ENCODE measurements at regions not wholly inside any gene's neighbourhood (a gene's known extent, or its start where the extent isn't known, plus 50 kb on each side); places are given as distances from the start of the nearest gene placed in this dataset.

- no peak for DNase-seq (ENCODE audit: low read depth)
- H3K4me3 ChIP-seq (ENCODE audit: low read depth, low read length), result no peak overlapping the region
- no peak for TF ChIP-seq CTCF (IDR thresholded peaks at IDR 0.05; ENCODE audit: insufficient read depth, low read length)
Observed at GRCh38 chr4:180655886-180656285, 1587.3 kb upstream of the TENM3 start.

GRCh38 chr4:180657881-180658280, 1585.3 kb upstream of the TENM3 start:
- DNase-seq (ENCODE audit: low read depth), result no peak
- H3K4me3 ChIP-seq (ENCODE audit: low read depth, low read length), result no peak overlapping the region
- no peak for TF ChIP-seq CTCF (IDR thresholded peaks at IDR 0.05; ENCODE audit: insufficient read depth, low read length)

- peak; percentile 88 for DNase-seq (ENCODE audit: low read depth)
- no peak overlapping the region for H3K4me3 ChIP-seq (ENCODE audit: low read depth, low read length)
- TF ChIP-seq CTCF (IDR thresholded peaks at IDR 0.05; ENCODE audit: insufficient read depth, low read length), result peak; percentile 74
Observed at GRCh38 chr4:180664766-180665368, 1578.3 kb upstream of the TENM3 start.

- DNase-seq (ENCODE audit: low read depth), result no peak
- no peak for TF ChIP-seq CTCF (IDR thresholded peaks at IDR 0.05; ENCODE audit: insufficient read depth, low read length)
Observed at GRCh38 chr4:180665481-180665880, 1577.7 kb upstream of the TENM3 start.

GRCh38 chr4:180665994-180666824, 1577.0 kb upstream of the TENM3 start:
- peak; percentile 51 for TF ChIP-seq CTCF (IDR thresholded peaks at IDR 0.05; ENCODE audit: insufficient read depth, low read length)

More at GRCh38 chr4:180665481-180665880, 1577.7 kb upstream of the TENM3 start:
- H3K4me3 ChIP-seq (ENCODE audit: low read depth, low read length), result no peak overlapping the region

GRCh38 chr4:180668732-180669131, 1574.5 kb upstream of the TENM3 start:
- TF ChIP-seq CTCF (IDR thresholded peaks at IDR 0.05; ENCODE audit: insufficient read depth, low read length), result no peak
- no peak overlapping the region for H3K4me3 ChIP-seq (ENCODE audit: low read depth, low read length)
- no peak for DNase-seq (ENCODE audit: low read depth)

More at GRCh38 chr4:180665994-180666824, 1577.0 kb upstream of the TENM3 start:
- DNase-seq (ENCODE audit: low read depth), result peak; percentile 32
- no peak overlapping the region for H3K4me3 ChIP-seq (ENCODE audit: low read depth, low read length)
